GM23338 (cell line): ENCODE measurements at regions not wholly inside any gene's neighbourhood (a gene's known extent, or its start where the extent isn't known, plus 50 kb on each side); places are given as distances from the start of the nearest gene placed in this dataset.

ENCODE experiments used
- ATAC-seq: fragments of 200-7000 bp; cut with Tn5 transposase; 3 replicates; pipeline ENCODE4 v1.9.1; 2020
- DNase-seq: peaks from one replicate; pipeline ENCODE4 v3.0.0-alpha.2; 2015; ENCODE audit warnings: low spot score
- H2AFZ ChIP-seq: fragments of 200-600 bp; sonication (generic); 2 replicates; pipeline ENCODE4 v1.8.0; 2016; ENCODE audit warnings: antibody characterized with exemption, mild to moderate bottlenecking, moderate library complexity
- H3F3A ChIP-seq: fragments of 200-600 bp; sonication (generic); replicated peaks from 2 replicates; pipeline ENCODE4 v1.8.0; 2017; ENCODE audit warnings: antibody characterized with exemption, mixed run types, low read depth
- H3K27ac ChIP-seq: fragments of 200-600 bp; sonication (generic); 2 replicates; pipeline ENCODE4 v1.6.1; 2016; ENCODE audit warnings: low read depth
- H3K27me3 ChIP-seq: fragments of 200-600 bp; sonication (generic); 2 replicates; pipeline ENCODE4 v1.8.0; 2016; ENCODE audit warnings: mild to moderate bottlenecking, mixed run types, moderate library complexity; ENCODE audit not compliant: insufficient read depth
- H3K36me3 ChIP-seq: fragments of 200-600 bp; sonication (generic); 2 replicates; pipeline ENCODE4 v1.8.0; 2016; ENCODE audit warnings: mild to moderate bottlenecking; ENCODE audit not compliant: insufficient read depth
- H3K4me1 ChIP-seq: fragments of 200-600 bp; sonication (generic); 2 replicates; pipeline ENCODE4 v1.8.0; 2016; ENCODE audit warnings: mild to moderate bottlenecking, moderate library complexity; ENCODE audit not compliant: insufficient read depth
- H3K4me2 ChIP-seq: fragments of 200-600 bp; sonication (generic); 2 replicates; pipeline ENCODE4 v1.7.1; 2017; ENCODE audit warnings: mixed run types
- H3K4me3 ChIP-seq: fragments of 200-600 bp; sonication (generic); 2 replicates; pipeline ENCODE4 v1.6.1; 2016; ENCODE audit warnings: mixed run types
- H3K79me2 ChIP-seq: fragments of 200-600 bp; sonication (generic); replicated peaks from 2 replicates; pipeline ENCODE4 v1.8.0; 2017; ENCODE audit warnings: mild to moderate bottlenecking; ENCODE audit not compliant: insufficient read depth
- H3K9me2 ChIP-seq: fragments of 200-600 bp; sonication (generic); 2 replicates; pipeline ENCODE4 v1.8.0; 2017; ENCODE audit not compliant: insufficient read depth
- H4K20me1 ChIP-seq: fragments of 200-600 bp; sonication (generic); replicated peaks from 2 replicates; pipeline ENCODE4 v1.8.0; 2017; ENCODE audit warnings: mild to moderate bottlenecking; ENCODE audit not compliant: insufficient read depth
- H3K27ac Mint-ChIP-seq: 2 replicates; pipeline ENCODE4 v1.8.0; 2020; ENCODE audit warnings: inconsistent platforms, mild to moderate bottlenecking, moderate library complexity, mixed read lengths
- H3K27me3 Mint-ChIP-seq: 3 replicates; pipeline ENCODE4 v1.8.0; 2022; ENCODE audit warnings: low read depth, mild to moderate bottlenecking, moderate library complexity, mixed read lengths, inconsistent platforms; ENCODE audit not compliant: insufficient read depth, poor library complexity
- H3K36me3 Mint-ChIP-seq: 3 replicates; pipeline ENCODE4 v1.8.0; 2021; ENCODE audit warnings: low read depth, mild to moderate bottlenecking, inconsistent platforms, moderate library complexity, mixed read lengths
- H3K4me1 Mint-ChIP-seq: 3 replicates; pipeline ENCODE4 v1.8.0; 2020; ENCODE audit warnings: mild to moderate bottlenecking, inconsistent platforms, mixed read lengths
- H3K4me3 Mint-ChIP-seq: 3 replicates; pipeline ENCODE4 v1.8.0; 2021; ENCODE audit warnings: moderate library complexity, mild to moderate bottlenecking, inconsistent platforms, mixed read lengths
- H3K9me3 Mint-ChIP-seq: 3 replicates; pipeline ENCODE4 v1.8.0; 2020; ENCODE audit warnings: moderate library complexity, mild to moderate bottlenecking, inconsistent platforms, mixed read lengths
- CREB1 ChIP-seq: fragments of 250-450 bp; sonication (Bioruptor Pico); IDR thresholded peaks from 2 replicates; pipeline ENCODE4 v1.5.0; 2020; ENCODE audit warnings: low read depth, mild to moderate bottlenecking, moderate library complexity
- EZH2phosphoT487 ChIP-seq: fragments of 200-600 bp; sonication (generic); IDR thresholded peaks from one replicate; pipeline ENCODE4 v1.8.1; 2018; ENCODE audit warnings: antibody characterized with exemption; ENCODE audit not compliant: unreplicated experiment
- JUNB ChIP-seq: IDR thresholded peaks from one replicate; pipeline ENCODE4 v1.6.1; 2016; ENCODE audit warnings: antibody characterized with exemption; ENCODE audit not compliant: unreplicated experiment
- STAT1 ChIP-seq: IDR thresholded peaks from one replicate; pipeline ENCODE4 v1.6.1; 2016; ENCODE audit warnings: antibody characterized with exemption; ENCODE audit not compliant: unreplicated experiment
- ZNF114 ChIP-seq: fragments of 250-450 bp; sonication (Bioruptor Pico); IDR thresholded peaks from 2 replicates; pipeline ENCODE4 v1.5.0; 2020; ENCODE audit warnings: mild to moderate bottlenecking, moderate library complexity
- ZNF331 ChIP-seq: fragments of 250-450 bp; sonication (Bioruptor Pico); IDR thresholded peaks from 2 replicates; pipeline ENCODE4 v1.5.0; 2020; ENCODE audit warnings: low read depth, mild to moderate bottlenecking, moderate library complexity
- TF ChIP-seq, protein P1 (sequence below), 2 experiments: fragments of 200-600 bp in 1 of 2; sonication (generic) in 1 of 2; conservative IDR thresholded peaks; 2 replicates each; pipeline versions ENCODE4 v1.5.1 to v1.6.1; 2016 to 2017; ENCODE audit warnings: antibody characterized with exemption in 2 of 2, low read depth in 2 of 2, mild to moderate bottlenecking in 2 of 2, moderate library complexity in 1 of 2
- TF ChIP-seq, protein P2 (sequence below): IDR thresholded peaks from 2 replicates; pipeline ENCODE4 v1.6.1; 2016; ENCODE audit warnings: antibody characterized with exemption
- TF ChIP-seq, protein P3 (sequence below): IDR thresholded peaks from one replicate; pipeline ENCODE4 v1.6.1; 2018; ENCODE audit warnings: antibody characterized with exemption; ENCODE audit not compliant: unreplicated experiment
- TF ChIP-seq, protein P4 (sequence below): fragments of 250-450 bp; sonication (Bioruptor Pico); IDR thresholded peaks from 2 replicates; pipeline ENCODE4 v1.5.0; 2020; ENCODE audit warnings: mild to moderate bottlenecking, moderate library complexity

DNA sequence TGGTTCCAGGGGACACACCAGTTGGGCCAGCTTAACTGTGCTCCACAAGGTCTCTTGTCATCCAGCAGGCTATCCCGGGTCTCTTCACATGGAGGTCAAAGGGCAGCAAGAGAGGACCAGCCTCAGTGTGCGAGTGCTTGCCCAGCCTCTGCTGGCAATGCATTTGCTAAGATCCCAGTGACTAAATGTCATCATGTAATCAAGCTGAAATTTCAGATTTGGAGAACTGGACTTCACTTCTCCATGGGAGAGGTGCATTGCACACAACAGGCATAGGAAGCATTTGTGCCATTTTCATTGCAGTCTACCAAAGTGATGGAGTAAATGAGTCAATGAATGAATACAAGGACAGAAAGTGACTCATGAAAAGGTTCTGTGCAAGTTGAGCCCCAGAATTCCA, 51.2 kb upstream of the KDM8 start (continued):
- TF ChIP-seq, protein P1, sequence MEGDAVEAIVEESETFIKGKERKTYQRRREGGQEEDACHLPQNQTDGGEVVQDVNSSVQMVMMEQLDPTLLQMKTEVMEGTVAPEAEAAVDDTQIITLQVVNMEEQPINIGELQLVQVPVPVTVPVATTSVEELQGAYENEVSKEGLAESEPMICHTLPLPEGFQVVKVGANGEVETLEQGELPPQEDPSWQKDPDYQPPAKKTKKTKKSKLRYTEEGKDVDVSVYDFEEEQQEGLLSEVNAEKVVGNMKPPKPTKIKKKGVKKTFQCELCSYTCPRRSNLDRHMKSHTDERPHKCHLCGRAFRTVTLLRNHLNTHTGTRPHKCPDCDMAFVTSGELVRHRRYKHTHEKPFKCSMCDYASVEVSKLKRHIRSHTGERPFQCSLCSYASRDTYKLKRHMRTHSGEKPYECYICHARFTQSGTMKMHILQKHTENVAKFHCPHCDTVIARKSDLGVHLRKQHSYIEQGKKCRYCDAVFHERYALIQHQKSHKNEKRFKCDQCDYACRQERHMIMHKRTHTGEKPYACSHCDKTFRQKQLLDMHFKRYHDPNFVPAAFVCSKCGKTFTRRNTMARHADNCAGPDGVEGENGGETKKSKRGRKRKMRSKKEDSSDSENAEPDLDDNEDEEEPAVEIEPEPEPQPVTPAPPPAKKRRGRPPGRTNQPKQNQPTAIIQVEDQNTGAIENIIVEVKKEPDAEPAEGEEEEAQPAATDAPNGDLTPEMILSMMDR (conservative IDR thresholded peaks at IDR 0.05; ENCODE audit: low read depth in 2 of 2): no peak
- no peak for TF ChIP-seq ZNF331 (CRISPR knock-in tag)

DNA sequence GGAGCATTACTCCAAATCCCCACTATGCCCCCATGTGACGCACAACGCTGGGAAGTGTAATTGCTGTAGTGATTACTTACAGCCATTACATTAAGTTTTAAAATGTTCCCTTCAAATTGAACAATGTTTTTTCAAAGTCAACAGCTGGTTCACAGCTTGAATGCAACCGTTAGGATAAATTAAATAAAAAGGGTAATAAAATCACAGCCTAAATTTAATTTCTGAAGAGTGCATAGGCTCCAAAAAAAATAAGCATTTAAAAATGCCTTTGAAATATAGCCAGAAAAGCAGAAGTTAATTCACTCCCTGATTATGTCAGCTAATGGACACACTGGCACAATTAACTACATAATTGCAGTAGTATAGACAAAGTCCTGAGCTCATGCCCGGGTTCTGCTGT, 50.5 kb upstream of the KDM8 start:
- no peaks in the 10 kb centered on the region for H3K9me2 ChIP-seq
- no peaks in the 10 kb centered on the region for H3K79me2 ChIP-seq
- no peak for DNase-seq
- Mint-ChIP-seq H3K27ac (no peak overlapping the region), H3K36me3 (no peaks in the 10 kb centered on the region; the same call in 1 of the 3 replicates), H3K27me3 (peaks cover 4% of the 10 kb centered on the region), H3K4me3 (no peak overlapping the region), H3K4me1 (no peaks in the 10 kb centered on the region), H3K9me3 (peaks cover 37% of the 10 kb centered on the region)
- no peaks in the 10 kb centered on the region for H4K20me1 ChIP-seq
- ATAC-seq: no peak
- H3K27me3 ChIP-seq: no peaks in the 10 kb centered on the region
- H3K27ac ChIP-seq: no peak overlapping the region
- H3K4me2 ChIP-seq: no peak overlapping the region
- no peaks in the 10 kb centered on the region for H3K36me3 ChIP-seq
- no peak overlapping the region for H2AFZ ChIP-seq
- no peak overlapping the region for H3K4me3 ChIP-seq
- no peaks in the 10 kb centered on the region for H3F3A ChIP-seq
- H3K4me1 ChIP-seq: no peaks in the 10 kb centered on the region; the same call in 1 of the 2 replicates
- TF ChIP-seq, protein P2, sequence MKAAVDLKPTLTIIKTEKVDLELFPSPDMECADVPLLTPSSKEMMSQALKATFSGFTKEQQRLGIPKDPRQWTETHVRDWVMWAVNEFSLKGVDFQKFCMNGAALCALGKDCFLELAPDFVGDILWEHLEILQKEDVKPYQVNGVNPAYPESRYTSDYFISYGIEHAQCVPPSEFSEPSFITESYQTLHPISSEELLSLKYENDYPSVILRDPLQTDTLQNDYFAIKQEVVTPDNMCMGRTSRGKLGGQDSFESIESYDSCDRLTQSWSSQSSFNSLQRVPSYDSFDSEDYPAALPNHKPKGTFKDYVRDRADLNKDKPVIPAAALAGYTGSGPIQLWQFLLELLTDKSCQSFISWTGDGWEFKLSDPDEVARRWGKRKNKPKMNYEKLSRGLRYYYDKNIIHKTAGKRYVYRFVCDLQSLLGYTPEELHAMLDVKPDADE: no peak
- TF ChIP-seq EZH2phosphoT487: no peak
- TF ChIP-seq, protein P1 (conservative IDR thresholded peaks at IDR 0.05; ENCODE audit: low read depth in 2 of 2): no peak
- no peak for TF ChIP-seq CREB1 (CRISPR knock-in tag)
- no peak for TF ChIP-seq STAT1
- TF ChIP-seq JUNB: no peak
- TF ChIP-seq, protein P3, sequence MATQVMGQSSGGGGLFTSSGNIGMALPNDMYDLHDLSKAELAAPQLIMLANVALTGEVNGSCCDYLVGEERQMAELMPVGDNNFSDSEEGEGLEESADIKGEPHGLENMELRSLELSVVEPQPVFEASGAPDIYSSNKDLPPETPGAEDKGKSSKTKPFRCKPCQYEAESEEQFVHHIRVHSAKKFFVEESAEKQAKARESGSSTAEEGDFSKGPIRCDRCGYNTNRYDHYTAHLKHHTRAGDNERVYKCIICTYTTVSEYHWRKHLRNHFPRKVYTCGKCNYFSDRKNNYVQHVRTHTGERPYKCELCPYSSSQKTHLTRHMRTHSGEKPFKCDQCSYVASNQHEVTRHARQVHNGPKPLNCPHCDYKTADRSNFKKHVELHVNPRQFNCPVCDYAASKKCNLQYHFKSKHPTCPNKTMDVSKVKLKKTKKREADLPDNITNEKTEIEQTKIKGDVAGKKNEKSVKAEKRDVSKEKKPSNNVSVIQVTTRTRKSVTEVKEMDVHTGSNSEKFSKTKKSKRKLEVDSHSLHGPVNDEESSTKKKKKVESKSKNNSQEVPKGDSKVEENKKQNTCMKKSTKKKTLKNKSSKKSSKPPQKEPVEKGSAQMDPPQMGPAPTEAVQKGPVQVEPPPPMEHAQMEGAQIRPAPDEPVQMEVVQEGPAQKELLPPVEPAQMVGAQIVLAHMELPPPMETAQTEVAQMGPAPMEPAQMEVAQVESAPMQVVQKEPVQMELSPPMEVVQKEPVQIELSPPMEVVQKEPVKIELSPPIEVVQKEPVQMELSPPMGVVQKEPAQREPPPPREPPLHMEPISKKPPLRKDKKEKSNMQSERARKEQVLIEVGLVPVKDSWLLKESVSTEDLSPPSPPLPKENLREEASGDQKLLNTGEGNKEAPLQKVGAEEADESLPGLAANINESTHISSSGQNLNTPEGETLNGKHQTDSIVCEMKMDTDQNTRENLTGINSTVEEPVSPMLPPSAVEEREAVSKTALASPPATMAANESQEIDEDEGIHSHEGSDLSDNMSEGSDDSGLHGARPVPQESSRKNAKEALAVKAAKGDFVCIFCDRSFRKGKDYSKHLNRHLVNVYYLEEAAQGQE: no peak
- TF ChIP-seq, protein P4, sequence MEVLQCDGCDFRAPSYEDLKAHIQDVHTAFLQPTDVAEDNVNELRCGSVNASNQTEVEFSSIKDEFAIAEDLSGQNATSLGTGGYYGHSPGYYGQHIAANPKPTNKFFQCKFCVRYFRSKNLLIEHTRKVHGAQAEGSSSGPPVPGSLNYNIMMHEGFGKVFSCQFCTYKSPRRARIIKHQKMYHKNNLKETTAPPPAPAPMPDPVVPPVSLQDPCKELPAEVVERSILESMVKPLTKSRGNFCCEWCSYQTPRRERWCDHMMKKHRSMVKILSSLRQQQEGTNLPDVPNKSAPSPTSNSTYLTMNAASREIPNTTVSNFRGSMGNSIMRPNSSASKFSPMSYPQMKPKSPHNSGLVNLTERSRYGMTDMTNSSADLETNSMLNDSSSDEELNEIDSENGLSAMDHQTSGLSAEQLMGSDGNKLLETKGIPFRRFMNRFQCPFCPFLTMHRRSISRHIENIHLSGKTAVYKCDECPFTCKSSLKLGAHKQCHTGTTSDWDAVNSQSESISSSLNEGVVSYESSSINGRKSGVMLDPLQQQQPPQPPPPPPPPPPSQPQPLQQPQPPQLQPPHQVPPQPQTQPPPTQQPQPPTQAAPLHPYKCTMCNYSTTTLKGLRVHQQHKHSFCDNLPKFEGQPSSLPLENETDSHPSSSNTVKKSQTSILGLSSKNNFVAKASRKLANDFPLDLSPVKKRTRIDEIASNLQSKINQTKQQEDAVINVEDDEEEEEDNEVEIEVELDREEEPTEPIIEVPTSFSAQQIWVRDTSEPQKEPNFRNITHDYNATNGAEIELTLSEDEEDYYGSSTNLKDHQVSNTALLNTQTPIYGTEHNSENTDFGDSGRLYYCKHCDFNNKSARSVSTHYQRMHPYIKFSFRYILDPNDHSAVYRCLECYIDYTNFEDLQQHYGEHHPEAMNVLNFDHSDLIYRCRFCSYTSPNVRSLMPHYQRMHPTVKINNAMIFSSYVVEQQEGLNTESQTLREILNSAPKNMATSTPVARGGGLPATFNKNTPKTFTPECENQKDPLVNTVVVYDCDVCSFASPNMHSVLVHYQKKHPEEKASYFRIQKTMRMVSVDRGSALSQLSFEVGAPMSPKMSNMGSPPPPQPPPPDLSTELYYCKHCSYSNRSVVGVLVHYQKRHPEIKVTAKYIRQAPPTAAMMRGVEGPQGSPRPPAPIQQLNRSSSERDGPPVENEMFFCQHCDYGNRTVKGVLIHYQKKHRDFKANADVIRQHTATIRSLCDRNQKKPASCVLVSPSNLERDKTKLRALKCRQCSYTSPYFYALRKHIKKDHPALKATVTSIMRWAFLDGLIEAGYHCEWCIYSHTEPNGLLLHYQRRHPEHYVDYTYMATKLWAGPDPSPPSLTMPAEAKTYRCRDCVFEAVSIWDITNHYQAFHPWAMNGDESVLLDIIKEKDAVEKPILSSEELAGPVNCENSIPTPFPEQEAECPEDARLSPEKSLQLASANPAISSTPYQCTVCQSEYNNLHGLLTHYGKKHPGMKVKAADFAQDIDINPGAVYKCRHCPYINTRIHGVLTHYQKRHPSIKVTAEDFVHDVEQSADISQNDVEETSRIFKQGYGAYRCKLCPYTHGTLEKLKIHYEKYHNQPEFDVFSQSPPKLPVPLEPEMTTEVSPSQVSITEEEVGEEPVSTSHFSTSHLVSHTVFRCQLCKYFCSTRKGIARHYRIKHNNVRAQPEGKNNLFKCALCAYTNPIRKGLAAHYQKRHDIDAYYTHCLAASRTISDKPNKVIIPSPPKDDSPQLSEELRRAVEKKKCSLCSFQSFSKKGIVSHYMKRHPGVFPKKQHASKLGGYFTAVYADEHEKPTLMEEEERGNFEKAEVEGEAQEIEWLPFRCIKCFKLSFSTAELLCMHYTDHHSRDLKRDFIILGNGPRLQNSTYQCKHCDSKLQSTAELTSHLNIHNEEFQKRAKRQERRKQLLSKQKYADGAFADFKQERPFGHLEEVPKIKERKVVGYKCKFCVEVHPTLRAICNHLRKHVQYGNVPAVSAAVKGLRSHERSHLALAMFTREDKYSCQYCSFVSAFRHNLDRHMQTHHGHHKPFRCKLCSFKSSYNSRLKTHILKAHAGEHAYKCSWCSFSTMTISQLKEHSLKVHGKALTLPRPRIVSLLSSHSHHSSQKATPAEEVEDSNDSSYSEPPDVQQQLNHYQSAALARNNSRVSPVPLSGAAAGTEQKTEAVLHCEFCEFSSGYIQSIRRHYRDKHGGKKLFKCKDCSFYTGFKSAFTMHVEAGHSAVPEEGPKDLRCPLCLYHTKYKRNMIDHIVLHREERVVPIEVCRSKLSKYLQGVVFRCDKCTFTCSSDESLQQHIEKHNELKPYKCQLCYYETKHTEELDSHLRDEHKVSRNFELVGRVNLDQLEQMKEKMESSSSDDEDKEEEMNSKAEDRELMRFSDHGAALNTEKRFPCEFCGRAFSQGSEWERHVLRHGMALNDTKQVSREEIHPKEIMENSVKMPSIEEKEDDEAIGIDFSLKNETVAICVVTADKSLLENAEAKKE (CRISPR knock-in tag): no peak
- no peak for TF ChIP-seq ZNF114 (CRISPR knock-in tag)
